MCF 10A (cell line): ENCODE measurements at regions not wholly inside any gene's neighbourhood (a gene's known extent, or its start where the extent isn't known, plus 50 kb on each side); places are given as distances from the start of the nearest gene placed in this dataset.

Source experiments
- BruUV-seq: library from RNA; stranded (reverse); fragments of 400-500 nt; replicated peaks from 2 replicates; lab custom pipeline; 2021; lab: Mats Ljungman, UMichigan
- CTCF ChIA-PET: fragments of 300-600 bp; sonication (Branson Sonifier 250); formaldehyde crosslinking; extraction: SDS; loops from one replicate; lab custom pipeline; 2021; ENCODE audit warnings: antibody characterized with exemption, inconsistent platforms; lab: Yijun Ruan, JAX
- POLR2A ChIA-PET: fragments of 300-600, 350-650 bp; sonication (Branson Sonifier 250); formaldehyde crosslinking; extraction: SDS; loops from one replicate; lab custom pipeline; 2020; ENCODE audit warnings: antibody characterized with exemption, inconsistent platforms; lab: Yijun Ruan, JAX
- DNase-seq: peaks from one replicate; pipeline ENCODE4 v3.0.0-alpha.2; 2018; ENCODE audit not compliant: unreplicated experiment
- H3K27ac Mint-ChIP-seq: one replicate; pipeline ENCODE4 v1.8.0; 2022; ENCODE audit warnings: mild to moderate bottlenecking, low read depth, mixed read lengths; ENCODE audit not compliant: unreplicated experiment
- H3K27me3 Mint-ChIP-seq: one replicate; pipeline ENCODE4 v1.8.0; 2022; ENCODE audit warnings: mixed read lengths; ENCODE audit not compliant: insufficient read depth, unreplicated experiment
- H3K36me3 Mint-ChIP-seq: one replicate; pipeline ENCODE4 v1.8.0; 2022; ENCODE audit warnings: mild to moderate bottlenecking, moderate library complexity, mixed read lengths; ENCODE audit not compliant: insufficient read depth, unreplicated experiment
- H3K4me1 Mint-ChIP-seq: one replicate; pipeline ENCODE4 v1.8.0; 2022; ENCODE audit warnings: mixed read lengths; ENCODE audit not compliant: insufficient read depth, unreplicated experiment
- H3K4me3 Mint-ChIP-seq: one replicate; pipeline ENCODE4 v1.8.0; 2022; ENCODE audit warnings: mild to moderate bottlenecking, moderate library complexity, mixed read lengths; ENCODE audit not compliant: unreplicated experiment
- H3K9me3 Mint-ChIP-seq: one replicate; pipeline ENCODE4 v1.8.0; 2022; ENCODE audit warnings: mixed read lengths; ENCODE audit not compliant: unreplicated experiment
- CTCF ChIP-seq: fragments of 200-600 bp; IDR thresholded peaks from one replicate; pipeline ENCODE4 v1.8.0; 2022; ENCODE audit warnings: antibody characterized with exemption, mild to moderate bottlenecking; ENCODE audit not compliant: unreplicated experiment
- intact Hi-C: fragments of 100-400 bp; cut with micrococcal nuclease; formaldehyde crosslinking; loops from 2 replicates; pipeline ENCODE4 v1.14.1; 2022

- Mint-ChIP-seq H3K27ac (no peak overlapping the region), H3K4me3 (no peak overlapping the region), H3K27me3 (peaks cover 22% of the 10 kb centered on the region), H3K4me1 (no peaks in the 10 kb centered on the region), H3K9me3 (no peaks in the 10 kb centered on the region), H3K36me3 (no peaks in the 10 kb centered on the region)
- POLR2A ChIA-PET: no interaction called here
- intact Hi-C loops: no loop called here
- no TSS peak for BruUV-seq
- no peak for DNase-seq
- no peak for TF ChIP-seq CTCF
- CTCF ChIA-PET: interaction anchor here (1.9 kb wide), 1 partner anchor 14 kb away, joined by 6 read pairs; no protein-coding TSS in a partner anchor
Measured at GRCh38 chr3:81354119-81354518, 407.3 kb downstream of the GBE1 start.

- DNase-seq: peak; percentile 63
- no peaks in the 10 kb centered on the region for H3K9me3 Mint-ChIP-seq
- no peak overlapping the region for H3K4me3 Mint-ChIP-seq
- no peaks in the 10 kb centered on the region for H3K4me1 Mint-ChIP-seq
- ChIA-PET CTCF (interaction anchor here (0.6 to 1.9 kb wide), 9 partner anchors 9 to 780 kb away, joined by 3 to 6 read pairs (median 4); no protein-coding TSS in a partner anchor), POLR2A (no interaction called here)
- no peak overlapping the region for H3K27ac Mint-ChIP-seq
- intact Hi-C loops: no loop called here
- no peak for TF ChIP-seq CTCF
- no TSS peak for BruUV-seq
- peaks cover 23% of the 10 kb centered on the region for H3K27me3 Mint-ChIP-seq
- no peaks in the 10 kb centered on the region for H3K36me3 Mint-ChIP-seq
Measured at GRCh38 chr3:81352867-81353266, 408.6 kb downstream of the GBE1 start.

GRCh38 chr3:81349816-81350340, 411.6 kb downstream of the GBE1 start:
- Mint-ChIP-seq H3K4me3 (no peak overlapping the region), H3K4me1 (no peaks in the 10 kb centered on the region), H3K27ac (no peak overlapping the region), H3K27me3 (peaks cover 23% of the 10 kb centered on the region), H3K9me3 (no peaks in the 10 kb centered on the region), H3K36me3 (no peaks in the 10 kb centered on the region)
- CTCF ChIA-PET: interaction anchor here (0.7 to 1.5 kb wide), 4 partner anchors 9 to 267 kb away, joined by 3 to 5 read pairs (median 4); no protein-coding TSS in a partner anchor
- BruUV-seq: no TSS peak
- DNase-seq: no peak
- POLR2A ChIA-PET: interaction anchor here (1.1 kb wide), 1 partner anchor 12 kb away, joined by 3 read pairs; no protein-coding TSS in a partner anchor
- TF ChIP-seq CTCF: no peak
- intact Hi-C loops: no loop called here

- DNase-seq: peak; percentile 37
- TF ChIP-seq CTCF: peak; percentile 40
- POLR2A ChIA-PET: no interaction called here
Measured at GRCh38 chr3:81339040-81339845, 422.2 kb downstream of the GBE1 start.

More at GRCh38 chr3:81339040-81339845, 422.2 kb downstream of the GBE1 start:
- Mint-ChIP-seq H3K4me3 (no peak overlapping the region), H3K27me3 (peaks cover 29% of the 10 kb centered on the region), H3K4me1 (no peaks in the 10 kb centered on the region), H3K36me3 (no peaks in the 10 kb centered on the region), H3K9me3 (no peaks in the 10 kb centered on the region), H3K27ac (no peak overlapping the region)
- CTCF ChIA-PET: interaction anchor here (0.6 to 3.9 kb wide), 10 partner anchors 11 to 604 kb away, joined by 3 to 36 read pairs (median 4); no protein-coding TSS in a partner anchor
- no TSS peak for BruUV-seq
- intact Hi-C loops: loop anchor here (1.0 to 5.0 kb wide), 3 partner anchors 37 to 1817 kb away; no protein-coding TSS in a partner anchor
